Eye (tissue), 1 donor: ENCODE measurements at regions not wholly inside any gene's neighbourhood (a gene's known extent, or its start where the extent isn't known, plus 50 kb on each side); places are given as distances from the start of the nearest gene placed in this dataset.

Source experiments
- DNase-seq: peaks from one replicate; pipeline ENCODE4 v3.0.0-alpha.2; 2015

GRCh38 chr1:58367217-58367616 lies 179.3 kb downstream of the OMA1 start:
- no peak for DNase-seq

GRCh38 chr1:58365328-58365727 lies 181.2 kb downstream of the OMA1 start:
- DNase-seq = no peak

GRCh38 chr1:58363585-58363984 lies 182.9 kb downstream of the OMA1 start:
- peak; percentile 75 for DNase-seq

GRCh38 chr1:58361134-58361533 lies 185.4 kb downstream of the OMA1 start:
- no peak for DNase-seq

GRCh38 chr1:58358346-58358745 lies 188.2 kb downstream of the OMA1 start:
- peak; percentile 13 for DNase-seq

GRCh38 chr1:58356402-58356801 lies 190.1 kb downstream of the OMA1 start:
- no peak for DNase-seq

- DNase-seq = no peak
Measured at GRCh38 chr1:58353168-58353567, 193.4 kb downstream of the OMA1 start.

GRCh38 chr1:58352476-58353092 lies 193.9 kb downstream of the OMA1 start:
- no peak for DNase-seq

GRCh38 chr1:58346036-58346355 lies 200.5 kb downstream of the OMA1 start:
- DNase-seq = no peak

- DNase-seq = peak; percentile 21
Measured at GRCh38 chr1:58345215-58346035, 201.1 kb downstream of the OMA1 start.

GRCh38 chr1:58340185-58340584 lies 206.3 kb downstream of the OMA1 start:
- no peak for DNase-seq

- no peak for DNase-seq
Measured at GRCh38 chr1:58338081-58338480, 208.4 kb downstream of the OMA1 start.

- DNase-seq = no peak
Measured at GRCh38 chr1:58333511-58333910, 213.0 kb downstream of the OMA1 start.

- DNase-seq = no peak
Measured at GRCh38 chr1:58331156-58331555, 215.4 kb downstream of the OMA1 start.

- DNase-seq = no peak
Measured at GRCh38 chr1:58325866-58326265, 220.7 kb downstream of the OMA1 start.

- no peak for DNase-seq
Measured at GRCh38 chr1:58324558-58324957, 222.0 kb downstream of the OMA1 start.

GRCh38 chr1:58318157-58319005 lies 228.1 kb downstream of the OMA1 start:
- DNase-seq = no peak

GRCh38 chr1:58317694-58318093 lies 228.8 kb downstream of the OMA1 start:
- DNase-seq = no peak

- DNase-seq = no peak
Measured at GRCh38 chr1:58317086-58317485, 229.4 kb downstream of the OMA1 start.

GRCh38 chr1:58316141-58316540 lies 230.4 kb downstream of the OMA1 start:
- DNase-seq = no peak

GRCh38 chr1:58312971-58313563 lies 233.5 kb downstream of the OMA1 start:
- DNase-seq = no peak

GRCh38 chr1:58312461-58312860 lies 234.1 kb downstream of the OMA1 start:
- no peak for DNase-seq

- DNase-seq = no peak
Measured at GRCh38 chr1:58310881-58311280, 235.6 kb downstream of the OMA1 start.
